DOHH2 (cell line): ENCODE measurements at regions not wholly inside any gene's neighbourhood (a gene's known extent, or its start where the extent isn't known, plus 50 kb on each side); places are given as distances from the start of the nearest gene placed in this dataset.

ENCODE experiments used
- EZH2phosphoT487 ChIP-seq: fragments of 200-600 bp; sonication (generic); IDR thresholded peaks from 2 replicates; pipeline ENCODE4 v1.6.1; 2017; ENCODE audit warnings: borderline replicate concordance, mild to moderate bottlenecking, antibody characterized with exemption, low read length, moderate library complexity, mixed read lengths
- TF ChIP-seq, protein P1 (sequence below): fragments of 200-600 bp; sonication (generic); IDR thresholded peaks from one replicate; pipeline ENCODE4 v1.5.1; 2014; ENCODE audit warnings: antibody characterized with exemption, mild to moderate bottlenecking, low read depth, low read length; ENCODE audit not compliant: poor library complexity, severe bottlenecking

DNA sequence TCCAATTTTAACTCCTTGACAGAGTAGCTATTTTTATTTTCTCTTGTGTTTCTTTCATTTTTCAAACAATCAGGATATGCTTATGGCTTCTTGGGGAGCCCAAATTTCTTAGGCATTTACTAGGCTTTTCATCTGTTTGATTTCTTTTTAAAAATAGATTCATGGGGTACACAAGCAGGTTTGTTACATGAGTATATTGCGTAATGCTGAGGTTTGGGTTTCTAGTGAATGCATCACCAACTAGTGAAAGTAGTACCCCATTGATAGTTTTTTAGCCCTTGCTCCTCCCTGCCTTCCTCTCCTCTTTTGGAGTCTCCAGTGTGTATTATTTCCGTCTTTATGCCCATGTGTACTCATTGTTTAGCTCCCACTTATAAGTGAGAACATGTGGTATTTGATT is 190.7 kb downstream of the CENPF start:
- TF ChIP-seq, protein P1, sequence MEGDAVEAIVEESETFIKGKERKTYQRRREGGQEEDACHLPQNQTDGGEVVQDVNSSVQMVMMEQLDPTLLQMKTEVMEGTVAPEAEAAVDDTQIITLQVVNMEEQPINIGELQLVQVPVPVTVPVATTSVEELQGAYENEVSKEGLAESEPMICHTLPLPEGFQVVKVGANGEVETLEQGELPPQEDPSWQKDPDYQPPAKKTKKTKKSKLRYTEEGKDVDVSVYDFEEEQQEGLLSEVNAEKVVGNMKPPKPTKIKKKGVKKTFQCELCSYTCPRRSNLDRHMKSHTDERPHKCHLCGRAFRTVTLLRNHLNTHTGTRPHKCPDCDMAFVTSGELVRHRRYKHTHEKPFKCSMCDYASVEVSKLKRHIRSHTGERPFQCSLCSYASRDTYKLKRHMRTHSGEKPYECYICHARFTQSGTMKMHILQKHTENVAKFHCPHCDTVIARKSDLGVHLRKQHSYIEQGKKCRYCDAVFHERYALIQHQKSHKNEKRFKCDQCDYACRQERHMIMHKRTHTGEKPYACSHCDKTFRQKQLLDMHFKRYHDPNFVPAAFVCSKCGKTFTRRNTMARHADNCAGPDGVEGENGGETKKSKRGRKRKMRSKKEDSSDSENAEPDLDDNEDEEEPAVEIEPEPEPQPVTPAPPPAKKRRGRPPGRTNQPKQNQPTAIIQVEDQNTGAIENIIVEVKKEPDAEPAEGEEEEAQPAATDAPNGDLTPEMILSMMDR: no peak
- no peak for TF ChIP-seq EZH2phosphoT487
